SK-N-SH treated with all-trans-retinoic acid at 6 μM for 48 hours (cell line): ENCODE measurements at regions not wholly inside any gene's neighbourhood (a gene's known extent, or its start where the extent isn't known, plus 50 kb on each side); places are given as distances from the start of the nearest gene placed in this dataset.

Experiments used
- ARNTL ChIP-seq: fragments of 450-650 bp; formaldehyde crosslinking; IDR thresholded peaks from 2 replicates; pipeline ENCODE4 v1.5.0; 2020; ENCODE audit warnings: low read depth, mild to moderate bottlenecking, moderate library complexity, borderline replicate concordance
- CSDC2 ChIP-seq: fragments of 250-450 bp; sonication (Bioruptor Pico); IDR thresholded peaks from 2 replicates; pipeline ENCODE4 v1.5.0; 2020; ENCODE audit warnings: mild to moderate bottlenecking, moderate library complexity
- ESRRG ChIP-seq: fragments of 250-450 bp; sonication (Bioruptor Pico); IDR thresholded peaks from 2 replicates; pipeline ENCODE4 v1.6.1; 2021; ENCODE audit warnings: mild to moderate bottlenecking
- ISL1 ChIP-seq: fragments of 250-450 bp; sonication (Bioruptor Pico); IDR thresholded peaks from 2 replicates; pipeline ENCODE4 v2.1.2; 2022; ENCODE audit warnings: mild to moderate bottlenecking, moderate library complexity
- ZNF565 ChIP-seq: fragments of 450-650 bp; formaldehyde crosslinking; conservative IDR thresholded peaks from 2 replicates; pipeline ENCODE4 v1.5.0; 2020; ENCODE audit warnings: low read depth, mild to moderate bottlenecking, moderate library complexity
- ZNF70 ChIP-seq: fragments of 450-650 bp; formaldehyde crosslinking; IDR thresholded peaks from 2 replicates; pipeline ENCODE4 v1.5.0; 2020; ENCODE audit warnings: mild to moderate bottlenecking, moderate library complexity
- TF ChIP-seq, protein P1 (sequence below): fragments of 250-450 bp; sonication (Bioruptor Pico); IDR thresholded peaks from 2 replicates; pipeline ENCODE4 v1.5.1; 2020; ENCODE audit warnings: low read depth, mild to moderate bottlenecking, moderate library complexity
- TF ChIP-seq, protein P2 (sequence below): fragments of 250-450 bp; sonication (Bioruptor Pico); IDR thresholded peaks from 2 replicates; pipeline ENCODE4 v1.5.0; 2020; ENCODE audit warnings: mild to moderate bottlenecking, moderate library complexity
- TF ChIP-seq, protein P3 (sequence below): fragments of 250-450 bp; sonication (Bioruptor Pico); IDR thresholded peaks from 2 replicates; pipeline ENCODE4 v1.8.0; 2020; ENCODE audit warnings: mild to moderate bottlenecking, moderate library complexity, borderline replicate concordance

DNA sequence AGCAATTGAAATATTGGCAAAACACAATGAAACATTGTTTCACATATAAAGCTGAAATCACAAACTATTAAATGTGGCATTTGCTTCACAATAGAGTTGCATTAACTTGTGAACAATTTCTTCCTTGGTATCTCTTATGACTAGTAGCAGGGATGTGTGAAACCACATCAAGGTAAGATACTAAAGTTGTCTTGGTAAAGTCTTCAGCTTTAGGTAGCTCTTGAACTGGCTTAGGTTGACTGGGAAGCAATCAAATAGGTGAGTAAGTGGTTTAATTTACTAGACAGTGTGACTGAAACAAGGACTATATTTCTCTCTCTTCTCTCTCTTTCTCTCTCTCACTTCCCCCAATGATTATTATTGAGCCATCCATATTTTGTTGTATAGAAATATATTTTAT lies 141.5 kb upstream of the KCNK2 start:
- TF ChIP-seq ZNF565, result no peak
- TF ChIP-seq ARNTL (CRISPR knock-in tag), result no peak
- TF ChIP-seq, protein P1, sequence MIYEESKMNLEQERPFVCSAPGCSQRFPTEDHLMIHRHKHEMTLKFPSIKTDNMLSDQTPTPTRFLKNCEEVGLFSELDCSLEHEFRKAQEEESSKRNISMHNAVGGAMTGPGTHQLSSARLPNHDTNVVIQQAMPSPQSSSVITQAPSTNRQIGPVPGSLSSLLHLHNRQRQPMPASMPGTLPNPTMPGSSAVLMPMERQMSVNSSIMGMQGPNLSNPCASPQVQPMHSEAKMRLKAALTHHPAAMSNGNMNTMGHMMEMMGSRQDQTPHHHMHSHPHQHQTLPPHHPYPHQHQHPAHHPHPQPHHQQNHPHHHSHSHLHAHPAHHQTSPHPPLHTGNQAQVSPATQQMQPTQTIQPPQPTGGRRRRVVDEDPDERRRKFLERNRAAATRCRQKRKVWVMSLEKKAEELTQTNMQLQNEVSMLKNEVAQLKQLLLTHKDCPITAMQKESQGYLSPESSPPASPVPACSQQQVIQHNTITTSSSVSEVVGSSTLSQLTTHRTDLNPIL (CRISPR knock-in tag), result no peak
- TF ChIP-seq, protein P2, sequence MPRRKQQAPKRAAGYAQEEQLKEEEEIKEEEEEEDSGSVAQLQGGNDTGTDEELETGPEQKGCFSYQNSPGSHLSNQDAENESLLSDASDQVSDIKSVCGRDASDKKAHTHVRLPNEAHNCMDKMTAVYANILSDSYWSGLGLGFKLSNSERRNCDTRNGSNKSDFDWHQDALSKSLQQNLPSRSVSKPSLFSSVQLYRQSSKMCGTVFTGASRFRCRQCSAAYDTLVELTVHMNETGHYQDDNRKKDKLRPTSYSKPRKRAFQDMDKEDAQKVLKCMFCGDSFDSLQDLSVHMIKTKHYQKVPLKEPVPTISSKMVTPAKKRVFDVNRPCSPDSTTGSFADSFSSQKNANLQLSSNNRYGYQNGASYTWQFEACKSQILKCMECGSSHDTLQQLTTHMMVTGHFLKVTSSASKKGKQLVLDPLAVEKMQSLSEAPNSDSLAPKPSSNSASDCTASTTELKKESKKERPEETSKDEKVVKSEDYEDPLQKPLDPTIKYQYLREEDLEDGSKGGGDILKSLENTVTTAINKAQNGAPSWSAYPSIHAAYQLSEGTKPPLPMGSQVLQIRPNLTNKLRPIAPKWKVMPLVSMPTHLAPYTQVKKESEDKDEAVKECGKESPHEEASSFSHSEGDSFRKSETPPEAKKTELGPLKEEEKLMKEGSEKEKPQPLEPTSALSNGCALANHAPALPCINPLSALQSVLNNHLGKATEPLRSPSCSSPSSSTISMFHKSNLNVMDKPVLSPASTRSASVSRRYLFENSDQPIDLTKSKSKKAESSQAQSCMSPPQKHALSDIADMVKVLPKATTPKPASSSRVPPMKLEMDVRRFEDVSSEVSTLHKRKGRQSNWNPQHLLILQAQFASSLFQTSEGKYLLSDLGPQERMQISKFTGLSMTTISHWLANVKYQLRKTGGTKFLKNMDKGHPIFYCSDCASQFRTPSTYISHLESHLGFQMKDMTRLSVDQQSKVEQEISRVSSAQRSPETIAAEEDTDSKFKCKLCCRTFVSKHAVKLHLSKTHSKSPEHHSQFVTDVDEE, result no peak
- no peak for TF ChIP-seq ZNF70 (CRISPR knock-in tag)
- TF ChIP-seq ESRRG (CRISPR knock-in tag), result no peak
- TF ChIP-seq CSDC2, result no peak
- TF ChIP-seq, protein P3, sequence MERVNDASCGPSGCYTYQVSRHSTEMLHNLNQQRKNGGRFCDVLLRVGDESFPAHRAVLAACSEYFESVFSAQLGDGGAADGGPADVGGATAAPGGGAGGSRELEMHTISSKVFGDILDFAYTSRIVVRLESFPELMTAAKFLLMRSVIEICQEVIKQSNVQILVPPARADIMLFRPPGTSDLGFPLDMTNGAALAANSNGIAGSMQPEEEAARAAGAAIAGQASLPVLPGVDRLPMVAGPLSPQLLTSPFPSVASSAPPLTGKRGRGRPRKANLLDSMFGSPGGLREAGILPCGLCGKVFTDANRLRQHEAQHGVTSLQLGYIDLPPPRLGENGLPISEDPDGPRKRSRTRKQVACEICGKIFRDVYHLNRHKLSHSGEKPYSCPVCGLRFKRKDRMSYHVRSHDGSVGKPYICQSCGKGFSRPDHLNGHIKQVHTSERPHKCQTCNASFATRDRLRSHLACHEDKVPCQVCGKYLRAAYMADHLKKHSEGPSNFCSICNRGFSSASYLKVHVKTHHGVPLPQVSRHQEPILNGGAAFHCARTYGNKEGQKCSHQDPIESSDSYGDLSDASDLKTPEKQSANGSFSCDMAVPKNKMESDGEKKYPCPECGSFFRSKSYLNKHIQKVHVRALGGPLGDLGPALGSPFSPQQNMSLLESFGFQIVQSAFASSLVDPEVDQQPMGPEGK (CRISPR knock-in tag), result no peak
- no peak for TF ChIP-seq ISL1 (CRISPR knock-in tag)
